ENCODE measurements at regions not wholly inside any gene's neighbourhood (a gene's known extent, or its start where the extent isn't known, plus 50 kb on each side); places are given as distances from the start of the nearest gene placed in this dataset.

- TF ChIP-seq, protein P1, sequence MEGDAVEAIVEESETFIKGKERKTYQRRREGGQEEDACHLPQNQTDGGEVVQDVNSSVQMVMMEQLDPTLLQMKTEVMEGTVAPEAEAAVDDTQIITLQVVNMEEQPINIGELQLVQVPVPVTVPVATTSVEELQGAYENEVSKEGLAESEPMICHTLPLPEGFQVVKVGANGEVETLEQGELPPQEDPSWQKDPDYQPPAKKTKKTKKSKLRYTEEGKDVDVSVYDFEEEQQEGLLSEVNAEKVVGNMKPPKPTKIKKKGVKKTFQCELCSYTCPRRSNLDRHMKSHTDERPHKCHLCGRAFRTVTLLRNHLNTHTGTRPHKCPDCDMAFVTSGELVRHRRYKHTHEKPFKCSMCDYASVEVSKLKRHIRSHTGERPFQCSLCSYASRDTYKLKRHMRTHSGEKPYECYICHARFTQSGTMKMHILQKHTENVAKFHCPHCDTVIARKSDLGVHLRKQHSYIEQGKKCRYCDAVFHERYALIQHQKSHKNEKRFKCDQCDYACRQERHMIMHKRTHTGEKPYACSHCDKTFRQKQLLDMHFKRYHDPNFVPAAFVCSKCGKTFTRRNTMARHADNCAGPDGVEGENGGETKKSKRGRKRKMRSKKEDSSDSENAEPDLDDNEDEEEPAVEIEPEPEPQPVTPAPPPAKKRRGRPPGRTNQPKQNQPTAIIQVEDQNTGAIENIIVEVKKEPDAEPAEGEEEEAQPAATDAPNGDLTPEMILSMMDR (IDR thresholded peaks at IDR 0.05; ENCODE audit: insufficient read depth, low read length, poor library complexity, severe bottlenecking) = no peak
- no peaks in the 10 kb centered on the region for H3K27me3 ChIP-seq (replicated peaks; ENCODE audit: control insufficient read depth, insufficient read depth, low read length)
- DNase-seq (ENCODE audit: extremely low read depth, insufficient read length) = no peak
- H3K4me3 ChIP-seq (replicated peaks; ENCODE audit: low read depth, low read length) = no peak overlapping the region
- H3K36me3 ChIP-seq (ENCODE audit: control insufficient read depth, insufficient read depth, low read length) = no peaks in the 10 kb centered on the region
Observed at GRCh38 chr6:22056398-22056797, 240.4 kb downstream of the PRL start.

DNA sequence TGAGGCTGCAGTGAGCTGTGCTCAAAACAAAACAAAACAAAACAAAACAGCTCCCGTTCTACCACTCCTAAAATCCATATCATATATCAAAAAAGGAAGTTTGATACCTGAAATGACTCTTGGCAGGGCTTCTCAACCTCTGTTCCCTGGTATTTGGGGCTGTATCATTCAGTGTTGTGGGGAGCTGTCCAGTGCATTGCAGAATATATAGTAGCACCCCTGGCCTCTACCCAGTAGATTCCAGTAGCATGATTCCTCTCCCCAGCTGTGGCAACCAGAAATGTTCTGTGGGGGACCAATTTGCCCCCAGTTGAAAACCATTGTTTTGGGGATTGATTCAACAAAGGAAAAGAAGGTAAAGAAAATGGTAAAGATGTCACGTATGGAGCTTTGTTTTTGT lies 238.9 kb downstream of the PRL start:
- Histone ChIP-seq H3K36me3 (ENCODE audit: control insufficient read depth, insufficient read depth, low read length) (no peaks in the 10 kb centered on the region), H3K4me3 (replicated peaks; ENCODE audit: low read depth, low read length) (no peak overlapping the region), H3K27me3 (replicated peaks; ENCODE audit: control insufficient read depth, insufficient read depth, low read length) (no peaks in the 10 kb centered on the region)
- no peak for DNase-seq (ENCODE audit: extremely low read depth, insufficient read length)
- TF ChIP-seq, protein P1 (IDR thresholded peaks at IDR 0.05; ENCODE audit: insufficient read depth, low read length, poor library complexity, severe bottlenecking) = no peak

DNA sequence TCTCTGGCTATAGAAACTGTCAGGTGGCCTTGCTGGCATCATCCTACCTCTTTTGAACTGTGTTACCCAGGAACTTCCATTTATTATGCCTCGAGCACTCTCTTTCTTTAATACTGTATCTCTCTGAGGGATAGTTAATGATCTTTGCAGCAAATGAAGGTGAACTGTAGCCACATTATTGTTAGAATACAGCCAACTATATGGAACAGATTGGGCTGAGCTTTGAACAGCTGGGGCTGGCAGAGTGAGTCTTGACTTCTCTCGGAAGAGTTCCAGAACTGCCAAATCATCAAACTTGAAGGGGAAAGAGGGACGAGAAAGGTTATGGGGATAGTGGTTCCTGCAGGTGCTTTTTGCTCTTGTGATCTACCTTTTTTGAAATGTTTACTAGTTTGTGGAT lies 237.7 kb downstream of the PRL start:
- Histone ChIP-seq H3K27me3 (replicated peaks; ENCODE audit: control insufficient read depth, insufficient read depth, low read length) (no peaks in the 10 kb centered on the region), H3K36me3 (ENCODE audit: control insufficient read depth, insufficient read depth, low read length) (no peaks in the 10 kb centered on the region), H3K4me3 (replicated peaks; ENCODE audit: low read depth, low read length) (no peak overlapping the region)
- TF ChIP-seq, protein P1 (IDR thresholded peaks at IDR 0.05; ENCODE audit: insufficient read depth, low read length, poor library complexity, severe bottlenecking) = no peak
- DNase-seq (ENCODE audit: extremely low read depth, insufficient read length) = no peak

DNA sequence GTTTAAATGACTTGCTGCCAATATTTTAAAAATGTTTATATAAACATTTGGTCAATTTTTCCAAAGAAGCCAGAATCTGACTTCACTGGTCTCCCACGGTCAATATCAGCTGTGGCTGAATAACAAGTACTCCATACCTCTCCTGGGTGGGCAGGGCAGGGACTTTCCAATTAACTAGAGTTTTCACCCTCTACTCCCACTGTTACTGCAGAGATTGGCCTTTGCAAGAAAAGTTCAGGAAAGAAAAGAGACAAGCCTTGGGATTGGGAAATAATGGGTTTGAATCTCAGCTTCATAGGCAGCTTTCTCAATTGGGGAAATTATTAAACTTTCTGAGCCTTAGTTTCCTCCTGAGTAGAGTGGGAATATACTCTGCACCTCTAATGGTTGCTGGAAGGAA lies 236.9 kb downstream of the PRL start:
- Histone ChIP-seq H3K27me3 (replicated peaks; ENCODE audit: control insufficient read depth, insufficient read depth, low read length) (no peaks in the 10 kb centered on the region), H3K36me3 (ENCODE audit: control insufficient read depth, insufficient read depth, low read length) (no peaks in the 10 kb centered on the region), H3K4me3 (replicated peaks; ENCODE audit: low read depth, low read length) (no peak overlapping the region)
- DNase-seq (ENCODE audit: extremely low read depth, insufficient read length) = no peak
- TF ChIP-seq, protein P1 (IDR thresholded peaks at IDR 0.05; ENCODE audit: insufficient read depth, low read length, poor library complexity, severe bottlenecking) = no peak

DNA sequence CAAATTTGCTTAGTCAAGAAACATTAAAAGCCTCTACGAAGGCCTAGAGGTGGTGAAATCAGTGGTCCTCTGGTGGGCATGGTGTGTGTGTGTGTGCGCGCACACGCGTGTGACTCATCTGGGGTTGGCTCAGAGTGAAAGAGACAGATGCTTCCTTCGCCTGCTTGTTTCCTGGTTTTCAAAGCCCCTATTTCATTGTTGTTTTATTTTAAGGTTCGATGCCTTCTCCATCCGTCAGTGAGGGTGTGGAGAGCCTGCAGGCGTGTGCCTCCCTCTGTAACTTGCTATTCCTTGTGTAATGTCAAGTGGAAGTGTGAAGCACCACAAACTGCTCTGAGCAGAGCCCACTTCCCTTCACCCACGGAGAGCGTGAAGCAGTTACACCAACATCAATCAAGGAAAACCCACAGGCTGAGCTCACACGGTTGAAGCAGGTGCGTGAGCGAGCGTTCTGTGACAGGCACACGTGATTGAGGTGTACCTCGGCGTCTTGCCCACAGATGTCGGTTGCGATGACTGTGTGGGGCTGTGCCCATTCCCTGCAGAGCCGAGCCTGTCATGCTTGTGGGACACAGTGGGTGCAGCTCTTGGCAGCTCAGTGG lies 233.9 kb downstream of the PRL start:
- TF ChIP-seq, protein P1 (IDR thresholded peaks at IDR 0.05; ENCODE audit: insufficient read depth, low read length, poor library complexity, severe bottlenecking) = no peak
- no peak overlapping the region for H3K4me3 ChIP-seq (replicated peaks; ENCODE audit: low read depth, low read length)
- peak; percentile 85 for DNase-seq (ENCODE audit: extremely low read depth, insufficient read length)
- H3K36me3 ChIP-seq (ENCODE audit: control insufficient read depth, insufficient read depth, low read length) = no peaks in the 10 kb centered on the region
- H3K27me3 ChIP-seq (replicated peaks; ENCODE audit: control insufficient read depth, insufficient read depth, low read length) = no peaks in the 10 kb centered on the region

DNA sequence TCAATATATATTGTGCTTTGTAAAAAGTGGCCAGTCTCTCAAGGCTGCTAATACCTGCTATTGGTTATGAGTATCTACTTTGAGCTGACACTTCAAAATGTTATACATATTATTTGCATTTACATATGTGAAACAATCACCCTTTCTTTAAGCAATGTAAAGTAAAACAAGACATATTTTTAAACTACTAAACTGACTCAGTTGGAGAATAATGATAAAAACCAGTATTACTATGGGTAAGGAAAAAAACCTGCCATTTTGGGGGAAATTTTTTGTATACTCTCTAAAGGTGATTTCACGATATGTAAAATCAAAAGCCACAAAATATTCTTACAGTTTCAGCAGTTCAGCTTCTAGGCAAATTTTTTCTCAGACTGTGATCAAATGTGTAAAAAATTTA lies 232.3 kb downstream of the PRL start:
- H3K36me3 ChIP-seq (ENCODE audit: control insufficient read depth, insufficient read depth, low read length) = no peaks in the 10 kb centered on the region
- DNase-seq (ENCODE audit: extremely low read depth, insufficient read length) = peak; percentile 48
- H3K4me3 ChIP-seq (replicated peaks; ENCODE audit: low read depth, low read length) = no peak overlapping the region
- no peaks in the 10 kb centered on the region for H3K27me3 ChIP-seq (replicated peaks; ENCODE audit: control insufficient read depth, insufficient read depth, low read length)
- TF ChIP-seq, protein P1 (IDR thresholded peaks at IDR 0.05; ENCODE audit: insufficient read depth, low read length, poor library complexity, severe bottlenecking) = no peak

Measured in GM06990 (cell line).